Brain microvascular endothelial cell (primary cell): ENCODE measurements at regions not wholly inside any gene's neighbourhood (a gene's known extent, or its start where the extent isn't known, plus 50 kb on each side); places are given as distances from the start of the nearest gene placed in this dataset.
"Not testable (repeated sequence)": the region's sequence is repeated elsewhere in the genome, so short reads cannot be mapped to it uniquely, and the experiment has no call there.

ENCODE experiments used
- DNase-seq: peaks from one replicate; pipeline ENCODE4 v3.0.0-alpha.2; 2020
- H3K27ac ChIP-seq: fragments of 250-450 bp; sonication (Bioruptor Pico); 2 replicates; pipeline ENCODE4 v1.5.1; 2020; ENCODE audit warnings: mild to moderate bottlenecking, moderate library complexity
- H3K27me3 ChIP-seq: fragments of 250-450 bp; sonication (Bioruptor Pico); replicated peaks from 2 replicates; pipeline ENCODE4 v1.5.1; 2020; ENCODE audit warnings: mild to moderate bottlenecking
- H3K36me3 ChIP-seq: fragments of 250-450 bp; sonication (Bioruptor Pico); replicated peaks from 2 replicates; pipeline ENCODE4 v1.5.1; 2020; ENCODE audit warnings: mild to moderate bottlenecking
- H3K4me3 ChIP-seq: 2 replicates; pipeline ENCODE4 v1.5.1; 2011; ENCODE audit warnings: low read depth, mild to moderate bottlenecking, control low read depth, low read length, moderate library complexity
- CTCF ChIP-seq: IDR thresholded peaks from 2 replicates; pipeline ENCODE4 v1.5.1; 2011; ENCODE audit warnings: low read depth, mild to moderate bottlenecking, moderate library complexity, low read length, control low read depth, inconsistent platforms; ENCODE audit errors: missing control alignments
- in situ Hi-C: cut with HindIII; loops from 2 replicates; pipeline ENCODE4 v1.10.0; 2017; ENCODE audit warnings: low sequenced_read_pairs, low pct_ligation_motif_present

GRCh38 chr14:49033131-49033530 is 553.0 kb downstream of the RPS29 start:
- no peak for DNase-seq
- H3K27me3 ChIP-seq: no peaks in the 10 kb centered on the region
- in situ Hi-C loops: no loop called here

DNA sequence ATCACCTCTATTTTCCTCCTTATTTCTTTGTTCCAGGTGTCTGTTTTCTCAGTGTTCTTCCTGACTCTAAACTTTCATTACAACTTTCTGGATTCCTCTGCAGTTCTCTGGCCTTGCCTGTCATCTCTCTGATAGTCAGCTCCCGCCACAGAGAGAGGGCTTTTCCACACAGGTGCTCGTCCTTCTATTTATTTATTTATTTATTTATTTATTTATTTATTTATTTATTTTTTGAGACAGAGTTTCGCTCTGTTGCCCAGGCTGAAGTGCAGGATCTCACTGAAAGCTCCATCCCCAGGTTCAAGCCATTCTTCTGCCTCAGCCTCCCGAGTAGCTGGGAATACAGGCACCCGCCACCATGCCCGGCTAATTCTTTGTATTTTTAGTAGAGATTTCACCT is 554.5 kb downstream of the RPS29 start:
- H3K36me3 ChIP-seq, H3K4me3 ChIP-seq, in situ Hi-C loops: not testable (repeated sequence)

More at GRCh38 chr14:49033131-49033530, 553.0 kb downstream of the RPS29 start:
- Histone ChIP-seq H3K36me3 (no peaks in the 10 kb centered on the region), H3K4me3 (no peak overlapping the region), H3K27ac (no peak overlapping the region)
- no peak for TF ChIP-seq CTCF

GRCh38 chr14:49019467-49020115 is 566.6 kb downstream of the RPS29 start:
- no peak for TF ChIP-seq CTCF
- H3K27ac ChIP-seq: no peak overlapping the region

More for the DNA sequence above, 554.5 kb downstream of the RPS29 start:
- not testable (repeated sequence) for H3K27ac ChIP-seq, DNase-seq, H3K27me3 ChIP-seq

GRCh38 chr14:49017447-49017846 is 568.7 kb downstream of the RPS29 start:
- no peak for DNase-seq
- Histone ChIP-seq H3K27me3 (no peaks in the 10 kb centered on the region), H3K4me3 (no peak overlapping the region), H3K27ac (no peak overlapping the region), H3K36me3 (no peaks in the 10 kb centered on the region)
- no peak for TF ChIP-seq CTCF
- in situ Hi-C loops: no loop called here

More at GRCh38 chr14:49019467-49020115, 566.6 kb downstream of the RPS29 start:
- in situ Hi-C loops: no loop called here
- Histone ChIP-seq H3K4me3 (no peak overlapping the region), H3K36me3 (no peaks in the 10 kb centered on the region), H3K27me3 (no peaks in the 10 kb centered on the region)
- DNase-seq: no peak

GRCh38 chr14:49016381-49016780 is 569.8 kb downstream of the RPS29 start:
- Histone ChIP-seq H3K27me3 (no peaks in the 10 kb centered on the region), H3K36me3 (no peaks in the 10 kb centered on the region), H3K4me3 (no peak overlapping the region), H3K27ac (no peak overlapping the region)
- TF ChIP-seq CTCF: no peak
- in situ Hi-C loops: no loop called here
- DNase-seq: no peak

- no peak for DNase-seq
- in situ Hi-C loops: no loop called here
- Histone ChIP-seq H3K36me3 (no peaks in the 10 kb centered on the region), H3K27ac (no peak overlapping the region), H3K4me3 (no peak overlapping the region), H3K27me3 (no peaks in the 10 kb centered on the region)
- no peak for TF ChIP-seq CTCF
Observed at GRCh38 chr14:49014476-49014875, 571.7 kb downstream of the RPS29 start.
